ENCODE measurements at regions not wholly inside any gene's neighbourhood (a gene's known extent, or its start where the extent isn't known, plus 50 kb on each side); places are given as distances from the start of the nearest gene placed in this dataset.

- DNase-seq (ENCODE audit: low spot score) = no peak
Observed at GRCh38 chr17:33475594-33475993, 182.5 kb upstream of the ASIC2 start.

GRCh38 chr17:33481652-33482051, 188.6 kb upstream of the ASIC2 start:
- no peak for DNase-seq (ENCODE audit: low spot score)

GRCh38 chr17:33482636-33483035, 189.5 kb upstream of the ASIC2 start:
- DNase-seq (ENCODE audit: low spot score) = no peak

GRCh38 chr17:33484559-33484958, 191.5 kb upstream of the ASIC2 start:
- DNase-seq (ENCODE audit: low spot score) = no peak

GRCh38 chr17:33486135-33486885, 193.2 kb upstream of the ASIC2 start:
- DNase-seq (ENCODE audit: low spot score) = no peak

- DNase-seq (ENCODE audit: low spot score) = no peak
Observed at GRCh38 chr17:33487187-33487879, 194.2 kb upstream of the ASIC2 start.

GRCh38 chr17:33491871-33492481, 198.9 kb upstream of the ASIC2 start:
- no peak for DNase-seq (ENCODE audit: low spot score)

GRCh38 chr17:33492731-33493265, 199.7 kb upstream of the ASIC2 start:
- no peak for DNase-seq (ENCODE audit: low spot score)

GRCh38 chr17:33493566-33493965, 200.5 kb upstream of the ASIC2 start:
- DNase-seq (ENCODE audit: low spot score) = no peak

GRCh38 chr17:33494151-33494550, 201.1 kb upstream of the ASIC2 start:
- no peak for DNase-seq (ENCODE audit: low spot score)

- no peak for DNase-seq (ENCODE audit: low spot score)
Observed at GRCh38 chr17:33497623-33498022, 204.5 kb upstream of the ASIC2 start.

- no peak for DNase-seq (ENCODE audit: low spot score)
Observed at GRCh38 chr17:33498069-33498468, 205.0 kb upstream of the ASIC2 start.

GRCh38 chr17:33499040-33499439, 205.9 kb upstream of the ASIC2 start:
- DNase-seq (ENCODE audit: low spot score) = no peak

GRCh38 chr17:33500151-33500550, 207.1 kb upstream of the ASIC2 start:
- no peak for DNase-seq (ENCODE audit: low spot score)

GRCh38 chr17:33501185-33501584, 208.1 kb upstream of the ASIC2 start:
- no peak for DNase-seq (ENCODE audit: low spot score)

- DNase-seq (ENCODE audit: low spot score) = no peak
Observed at GRCh38 chr17:33504571-33504970, 211.5 kb upstream of the ASIC2 start.

GRCh38 chr17:33506889-33507650, 214.0 kb upstream of the ASIC2 start:
- no peak for DNase-seq (ENCODE audit: low spot score)

- no peak for DNase-seq (ENCODE audit: low spot score)
Observed at GRCh38 chr17:33508215-33508614, 215.1 kb upstream of the ASIC2 start.

- DNase-seq (ENCODE audit: low spot score) = no peak
Observed at GRCh38 chr17:33509331-33509730, 216.2 kb upstream of the ASIC2 start.

GRCh38 chr17:33511670-33512069, 218.6 kb upstream of the ASIC2 start:
- no peak for DNase-seq (ENCODE audit: low spot score)

GRCh38 chr17:33512113-33512512, 219.0 kb upstream of the ASIC2 start:
- DNase-seq (ENCODE audit: low spot score) = no peak

- no peak for DNase-seq (ENCODE audit: low spot score)
Observed at GRCh38 chr17:33513769-33514168, 220.7 kb upstream of the ASIC2 start.

Measured in hematopoietic multipotent progenitor cell treated with erythropoietin and hydrocortisone succinate and interleukin-3 and kit ligand, for 17 days (in vitro differentiated cells).